ENCODE measurements at regions not wholly inside any gene's neighbourhood (a gene's known extent, or its start where the extent isn't known, plus 50 kb on each side); places are given as distances from the start of the nearest gene placed in this dataset.

DNA sequence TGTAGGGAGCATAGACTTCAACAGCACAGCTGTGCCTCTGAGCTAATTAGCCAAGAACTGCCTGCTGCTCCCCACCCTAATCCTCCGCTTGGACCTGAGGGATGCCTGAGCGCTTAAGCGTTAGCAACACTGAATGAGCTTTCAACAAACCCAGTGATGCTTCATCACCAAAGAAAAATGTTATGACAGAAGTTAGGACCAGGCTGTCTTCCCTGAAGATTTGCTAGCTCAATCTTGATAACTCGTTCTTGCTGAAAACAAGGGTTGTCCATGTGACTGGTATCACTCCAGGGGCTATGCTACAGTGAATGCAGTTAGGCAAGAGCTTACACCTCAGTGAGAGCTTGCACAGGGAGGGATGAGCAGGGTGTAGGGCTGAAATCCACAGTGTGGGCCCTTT lies 190.7 kb upstream of the SIX2 start:
- TF ChIP-seq, protein P1, sequence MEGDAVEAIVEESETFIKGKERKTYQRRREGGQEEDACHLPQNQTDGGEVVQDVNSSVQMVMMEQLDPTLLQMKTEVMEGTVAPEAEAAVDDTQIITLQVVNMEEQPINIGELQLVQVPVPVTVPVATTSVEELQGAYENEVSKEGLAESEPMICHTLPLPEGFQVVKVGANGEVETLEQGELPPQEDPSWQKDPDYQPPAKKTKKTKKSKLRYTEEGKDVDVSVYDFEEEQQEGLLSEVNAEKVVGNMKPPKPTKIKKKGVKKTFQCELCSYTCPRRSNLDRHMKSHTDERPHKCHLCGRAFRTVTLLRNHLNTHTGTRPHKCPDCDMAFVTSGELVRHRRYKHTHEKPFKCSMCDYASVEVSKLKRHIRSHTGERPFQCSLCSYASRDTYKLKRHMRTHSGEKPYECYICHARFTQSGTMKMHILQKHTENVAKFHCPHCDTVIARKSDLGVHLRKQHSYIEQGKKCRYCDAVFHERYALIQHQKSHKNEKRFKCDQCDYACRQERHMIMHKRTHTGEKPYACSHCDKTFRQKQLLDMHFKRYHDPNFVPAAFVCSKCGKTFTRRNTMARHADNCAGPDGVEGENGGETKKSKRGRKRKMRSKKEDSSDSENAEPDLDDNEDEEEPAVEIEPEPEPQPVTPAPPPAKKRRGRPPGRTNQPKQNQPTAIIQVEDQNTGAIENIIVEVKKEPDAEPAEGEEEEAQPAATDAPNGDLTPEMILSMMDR (IDR thresholded peaks at IDR 0.05) = no peak
- TF ChIP-seq POLR2AphosphoS5 (IDR thresholded peaks at IDR 0.05) (no peak), EP300 (IDR thresholded peaks at IDR 0.05) (no peak)
- Histone ChIP-seq H3K27ac (no peak overlapping the region), H3K36me3 (no peaks in the 10 kb centered on the region), H3K9me3 (peaks cover 0 to 14% (median 0%) of the 10 kb centered on the region in 3 donors), H3K4me3 (no peak overlapping the region), H3K4me1 (no peaks in the 10 kb centered on the region), H3K27me3 (peaks cover 11% of the 10 kb centered on the region)
- ATAC-seq = peak; percentile 68
- WGBS, 2 donors (ENCODE audit: low coverage in 1 of 2) = 57 to 80% methylated on average over 3 of the region's 4 CpGs

DNA sequence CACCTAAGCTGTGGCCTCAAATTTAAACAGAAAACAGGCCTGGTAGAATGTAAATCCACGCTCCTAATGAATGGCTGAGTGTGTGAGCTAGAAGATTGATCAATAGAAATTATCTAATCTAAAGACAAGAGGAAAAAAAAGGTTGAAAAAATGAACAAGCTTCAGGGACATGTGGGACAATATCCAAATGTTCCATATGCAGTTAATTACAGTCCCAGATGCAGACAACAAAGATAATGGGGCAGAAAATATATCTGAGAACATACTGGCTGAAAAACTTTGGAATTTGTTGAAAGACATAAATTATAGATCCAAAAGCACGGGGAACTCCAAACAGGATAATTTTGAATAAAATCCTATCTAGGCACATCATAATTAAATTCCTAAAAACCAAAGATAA lies 186.7 kb upstream of the SIX2 start:
- WGBS, 2 donors (ENCODE audit: low coverage in 1 of 2) = 74 to 91% methylated on average over 1 to 2 of the region's 2 CpGs
- Histone ChIP-seq H3K27ac (no peak overlapping the region), H3K9me3 (no peaks in the 10 kb centered on the region), H3K4me3 (no peak overlapping the region), H3K27me3 (peaks cover 16% of the 10 kb centered on the region), H3K4me1 (no peaks in the 10 kb centered on the region), H3K36me3 (no peaks in the 10 kb centered on the region)
- no peak for ATAC-seq
- TF ChIP-seq EP300 (IDR thresholded peaks at IDR 0.05) (no peak), POLR2A (IDR thresholded peaks at IDR 0.05) (no peak), POLR2AphosphoS5 (IDR thresholded peaks at IDR 0.05) (no peak)
- TF ChIP-seq, protein P1 (IDR thresholded peaks at IDR 0.05) = no peak

DNA sequence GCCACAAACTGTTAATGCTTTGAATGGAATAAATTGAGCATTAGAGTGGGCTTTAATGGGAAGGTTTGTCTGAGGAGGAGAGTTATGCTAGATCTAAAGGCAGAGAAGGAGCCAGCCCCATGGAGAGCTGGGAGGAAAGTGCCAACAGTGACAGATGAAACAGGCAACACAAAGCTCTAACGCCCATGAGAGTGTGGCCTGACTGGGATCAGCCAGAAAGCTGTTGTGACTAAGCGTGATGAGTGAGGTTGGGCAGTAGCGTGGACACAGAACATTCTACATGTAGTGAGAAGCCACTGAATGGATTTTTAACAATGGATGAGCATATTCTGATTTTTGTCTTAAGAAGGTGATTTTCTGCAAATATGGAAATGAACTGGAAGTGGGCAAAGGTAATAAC lies 185.3 kb upstream of the SIX2 start:
- H3K36me3 ChIP-seq = no peaks in the 10 kb centered on the region
- no peak overlapping the region for H3K4me3 ChIP-seq
- no peak for ATAC-seq
- TF ChIP-seq POLR2AphosphoS5 (IDR thresholded peaks at IDR 0.05) (no peak), EP300 (IDR thresholded peaks at IDR 0.05) (no peak), POLR2A (IDR thresholded peaks at IDR 0.05) (no peak)
- TF ChIP-seq, protein P1 (IDR thresholded peaks at IDR 0.05) = no peak
- no peaks in the 10 kb centered on the region for H3K4me1 ChIP-seq
- H3K27me3 ChIP-seq = peaks cover 17% of the 10 kb centered on the region
- 79 to 80% methylated on average over 3 of the region's 3 CpGs for WGBS, 2 donors (ENCODE audit: low coverage in 1 of 2)
- H3K27ac ChIP-seq = no peak overlapping the region
- H3K9me3 ChIP-seq = no peaks in the 10 kb centered on the region

DNA sequence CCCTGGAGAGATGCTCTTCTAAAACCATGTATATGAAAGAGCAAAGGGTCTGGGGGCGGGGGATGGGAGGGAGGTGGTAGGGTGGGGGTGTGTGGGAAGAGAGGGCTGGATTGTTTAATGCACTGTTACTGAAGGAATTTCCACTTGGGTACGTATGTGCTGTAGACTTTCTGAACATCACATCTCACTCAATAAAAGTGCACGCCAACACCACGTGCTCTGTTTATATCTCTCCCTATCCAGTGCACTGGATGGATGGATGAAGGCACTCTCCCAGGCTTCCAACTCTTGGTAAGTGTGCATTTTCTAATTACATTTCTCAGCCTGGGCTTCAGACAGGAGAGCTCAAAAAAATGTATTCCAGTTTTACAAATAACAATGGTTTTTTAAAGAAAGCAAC lies 184.3 kb upstream of the SIX2 start:
- TF ChIP-seq POLR2A (IDR thresholded peaks at IDR 0.05) (no peak), EP300 (IDR thresholded peaks at IDR 0.05) (no peak), POLR2AphosphoS5 (IDR thresholded peaks at IDR 0.05) (no peak)
- TF ChIP-seq, protein P1 (IDR thresholded peaks at IDR 0.05) = no peak
- Histone ChIP-seq H3K4me3 (no peak overlapping the region), H3K27ac (no peak overlapping the region), H3K9me3 (no peaks in the 10 kb centered on the region), H3K4me1 (no peaks in the 10 kb centered on the region), H3K27me3 (peaks cover 23% of the 10 kb centered on the region), H3K36me3 (no peaks in the 10 kb centered on the region)
- WGBS, 2 donors (ENCODE audit: low coverage in 1 of 2) = 56 to 57% methylated on average over 4 of the region's 4 CpGs
- no peak for ATAC-seq

DNA sequence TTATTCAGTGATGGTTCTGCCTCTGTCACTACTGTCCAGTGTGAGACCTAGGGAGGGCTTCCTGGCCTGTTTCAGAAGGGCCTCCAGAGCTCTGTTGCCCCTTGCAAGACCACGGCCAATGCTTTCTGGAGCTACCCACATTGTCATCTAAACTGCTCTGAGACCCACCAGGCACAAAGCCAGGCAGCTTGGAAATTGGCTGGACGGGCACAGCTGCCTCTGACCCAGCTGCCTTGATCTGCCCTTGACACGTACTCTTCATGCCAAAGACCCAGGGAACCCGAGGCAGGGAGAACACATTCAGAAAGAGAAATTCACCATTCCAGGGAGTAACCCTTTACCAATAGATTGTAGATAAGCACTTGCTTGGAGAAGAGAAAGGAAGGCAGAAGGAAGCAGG lies 183.7 kb upstream of the SIX2 start:
- H3K27me3 ChIP-seq = peaks cover 26% of the 10 kb centered on the region
- ATAC-seq = no peak
- H3K9me3 ChIP-seq = no peaks in the 10 kb centered on the region
- no peaks in the 10 kb centered on the region for H3K4me1 ChIP-seq
- WGBS, 2 donors (ENCODE audit: low coverage in 1 of 2) = no CpG with 5 or more reads among the region's 4 CpGs
- TF ChIP-seq POLR2AphosphoS5 (IDR thresholded peaks at IDR 0.05) (no peak), EP300 (IDR thresholded peaks at IDR 0.05) (no peak), POLR2A (IDR thresholded peaks at IDR 0.05) (no peak)
- TF ChIP-seq, protein P1 (IDR thresholded peaks at IDR 0.05) = no peak
- no peaks in the 10 kb centered on the region for H3K36me3 ChIP-seq
- no peak overlapping the region for H3K4me3 ChIP-seq
- no peak overlapping the region for H3K27ac ChIP-seq
